PFSK-1 (cell line): ENCODE measurements at regions not wholly inside any gene's neighbourhood (a gene's known extent, or its start where the extent isn't known, plus 50 kb on each side); places are given as distances from the start of the nearest gene placed in this dataset.

Source experiments
- FOXP2 ChIP-seq: optimal IDR thresholded peaks from 2 replicates; pipeline ENCODE3; 2011; ENCODE audit warnings: borderline replicate concordance, control low read depth, inconsistent platforms; ENCODE audit not compliant: insufficient read depth; ENCODE audit errors: extremely low read length, extremely low read depth
- POLR2AphosphoS5 ChIP-seq: IDR thresholded peaks from 2 replicates; pipeline ENCODE4 v1.6.1; 2012; ENCODE audit warnings: low read depth, mild to moderate bottlenecking, control low read depth, low read length, moderate library complexity
- SIN3A ChIP-seq: IDR thresholded peaks from 2 replicates; pipeline ENCODE4 v1.6.1; 2012; ENCODE audit warnings: mild to moderate bottlenecking, low read length, moderate library complexity, borderline replicate concordance; ENCODE audit not compliant: insufficient read depth
- TF ChIP-seq, protein P1 (sequence below), 2 experiments: IDR thresholded peaks; 2 replicates each; pipeline versions ENCODE4 v1.6.1 to v1.8.0; 2011 to 2012; ENCODE audit warnings: low read depth in 2 of 2, low read length in 2 of 2, control low read depth in 1 of 2, inconsistent platforms in 1 of 2, mild to moderate bottlenecking in 1 of 2, moderate library complexity in 1 of 2; ENCODE audit not compliant: insufficient read depth in 1 of 2

DNA sequence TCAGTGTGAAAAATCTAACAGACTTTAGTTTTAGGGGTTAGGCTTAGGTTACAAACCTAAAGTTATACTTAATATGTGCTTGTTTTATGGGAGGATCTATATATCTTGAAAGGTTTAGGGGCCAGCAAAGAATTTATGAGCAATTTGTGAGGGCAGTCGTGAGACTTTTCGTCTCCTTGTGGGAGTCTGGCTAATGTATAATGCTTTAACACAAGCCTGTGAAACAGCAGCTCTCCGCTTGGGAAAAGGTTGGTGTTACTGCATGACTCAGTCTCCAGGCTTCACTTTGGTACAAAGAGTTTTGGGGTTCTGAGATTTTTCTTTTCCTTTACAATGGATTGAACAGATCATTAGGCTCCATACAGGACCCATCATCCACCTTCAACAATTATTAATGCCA lies 79.0 kb upstream of the MFGE8 start:
- TF ChIP-seq SIN3A (no peak), FOXP2 (no peak), POLR2AphosphoS5 (no peak)
- TF ChIP-seq, protein P1, sequence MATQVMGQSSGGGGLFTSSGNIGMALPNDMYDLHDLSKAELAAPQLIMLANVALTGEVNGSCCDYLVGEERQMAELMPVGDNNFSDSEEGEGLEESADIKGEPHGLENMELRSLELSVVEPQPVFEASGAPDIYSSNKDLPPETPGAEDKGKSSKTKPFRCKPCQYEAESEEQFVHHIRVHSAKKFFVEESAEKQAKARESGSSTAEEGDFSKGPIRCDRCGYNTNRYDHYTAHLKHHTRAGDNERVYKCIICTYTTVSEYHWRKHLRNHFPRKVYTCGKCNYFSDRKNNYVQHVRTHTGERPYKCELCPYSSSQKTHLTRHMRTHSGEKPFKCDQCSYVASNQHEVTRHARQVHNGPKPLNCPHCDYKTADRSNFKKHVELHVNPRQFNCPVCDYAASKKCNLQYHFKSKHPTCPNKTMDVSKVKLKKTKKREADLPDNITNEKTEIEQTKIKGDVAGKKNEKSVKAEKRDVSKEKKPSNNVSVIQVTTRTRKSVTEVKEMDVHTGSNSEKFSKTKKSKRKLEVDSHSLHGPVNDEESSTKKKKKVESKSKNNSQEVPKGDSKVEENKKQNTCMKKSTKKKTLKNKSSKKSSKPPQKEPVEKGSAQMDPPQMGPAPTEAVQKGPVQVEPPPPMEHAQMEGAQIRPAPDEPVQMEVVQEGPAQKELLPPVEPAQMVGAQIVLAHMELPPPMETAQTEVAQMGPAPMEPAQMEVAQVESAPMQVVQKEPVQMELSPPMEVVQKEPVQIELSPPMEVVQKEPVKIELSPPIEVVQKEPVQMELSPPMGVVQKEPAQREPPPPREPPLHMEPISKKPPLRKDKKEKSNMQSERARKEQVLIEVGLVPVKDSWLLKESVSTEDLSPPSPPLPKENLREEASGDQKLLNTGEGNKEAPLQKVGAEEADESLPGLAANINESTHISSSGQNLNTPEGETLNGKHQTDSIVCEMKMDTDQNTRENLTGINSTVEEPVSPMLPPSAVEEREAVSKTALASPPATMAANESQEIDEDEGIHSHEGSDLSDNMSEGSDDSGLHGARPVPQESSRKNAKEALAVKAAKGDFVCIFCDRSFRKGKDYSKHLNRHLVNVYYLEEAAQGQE (IDR thresholded peaks at IDR 0.05; ENCODE audit: insufficient read depth in 1 of 2, low read depth in 2 of 2, low read length in 2 of 2), result no peak
